SK-N-SH treated with all-trans-retinoic acid at 6 μM for 48 hours (cell line): ENCODE measurements at regions not wholly inside any gene's neighbourhood (a gene's known extent, or its start where the extent isn't known, plus 50 kb on each side); places are given as distances from the start of the nearest gene placed in this dataset.

Experiments used
- ATAC-seq: fragments of 200-7000 bp; cut with Tn5 transposase; 3 replicates; pipeline ENCODE4 v1.9.1; 2020; ENCODE audit warnings: mild to moderate bottlenecking, moderate library complexity
- ARNTL ChIP-seq: fragments of 450-650 bp; formaldehyde crosslinking; IDR thresholded peaks from 2 replicates; pipeline ENCODE4 v1.5.0; 2020; ENCODE audit warnings: low read depth, mild to moderate bottlenecking, moderate library complexity, borderline replicate concordance
- BACH2 ChIP-seq: fragments of 250-450 bp; sonication (Bioruptor Pico); IDR thresholded peaks from 2 replicates; pipeline ENCODE4 v1.9.0; 2021; ENCODE audit warnings: mild to moderate bottlenecking, borderline replicate concordance
- ESRRG ChIP-seq: fragments of 250-450 bp; sonication (Bioruptor Pico); IDR thresholded peaks from 2 replicates; pipeline ENCODE4 v1.6.1; 2021; ENCODE audit warnings: mild to moderate bottlenecking
- GLIS3 ChIP-seq: fragments of 250-450 bp; sonication (Bioruptor Pico); IDR thresholded peaks from 2 replicates; pipeline ENCODE4 v1.5.0; 2020; ENCODE audit warnings: mild to moderate bottlenecking, moderate library complexity
- ISL1 ChIP-seq: fragments of 250-450 bp; sonication (Bioruptor Pico); IDR thresholded peaks from 2 replicates; pipeline ENCODE4 v2.1.2; 2022; ENCODE audit warnings: mild to moderate bottlenecking, moderate library complexity
- OSR1 ChIP-seq: fragments of 250-450 bp; sonication (Bioruptor Pico); IDR thresholded peaks from 2 replicates; pipeline ENCODE4 v1.8.0; 2022; ENCODE audit warnings: moderate library complexity, mild to moderate bottlenecking, inconsistent platforms
- POU6F1 ChIP-seq: fragments of 250-450 bp; sonication (Bioruptor Pico); IDR thresholded peaks from 2 replicates; pipeline ENCODE4 v1.8.0; 2021; ENCODE audit warnings: low read depth, mild to moderate bottlenecking, moderate library complexity, borderline replicate concordance
- PPARA ChIP-seq: fragments of 250-450 bp; sonication (Bioruptor Pico); IDR thresholded peaks from 2 replicates; pipeline ENCODE4 v1.5.0; 2020; ENCODE audit warnings: mild to moderate bottlenecking, borderline replicate concordance
- RARB ChIP-seq: fragments of 250-450 bp; sonication (Bioruptor Pico); IDR thresholded peaks from 2 replicates; pipeline ENCODE4 v1.8.0; 2021; ENCODE audit warnings: mild to moderate bottlenecking, moderate library complexity
- SNAI2 ChIP-seq: fragments of 250-450 bp; sonication (Bioruptor Pico); IDR thresholded peaks from 2 replicates; pipeline ENCODE4 v1.5.0; 2020; ENCODE audit warnings: mild to moderate bottlenecking, moderate library complexity
- TOX ChIP-seq: fragments of 250-450 bp; sonication (Bioruptor Pico); IDR thresholded peaks from 2 replicates; pipeline ENCODE4 v1.8.0; 2021; ENCODE audit warnings: mild to moderate bottlenecking, moderate library complexity, borderline replicate concordance
- ZC3H10 ChIP-seq: fragments of 250-450 bp; sonication (Bioruptor Pico); IDR thresholded peaks from 2 replicates; pipeline ENCODE4 v1.5.1; 2021; ENCODE audit warnings: mild to moderate bottlenecking, moderate library complexity
- ZFP3 ChIP-seq: fragments of 250-450 bp; sonication (Bioruptor Pico); IDR thresholded peaks from 2 replicates; pipeline ENCODE4 v1.5.0; 2020; ENCODE audit warnings: mild to moderate bottlenecking, moderate library complexity
- ZFP30 ChIP-seq: fragments of 450-650 bp; formaldehyde crosslinking; IDR thresholded peaks from 2 replicates; pipeline ENCODE4 v1.5.0; 2022; ENCODE audit warnings: mild to moderate bottlenecking, moderate library complexity
- ZNF565 ChIP-seq: fragments of 450-650 bp; formaldehyde crosslinking; conservative IDR thresholded peaks from 2 replicates; pipeline ENCODE4 v1.5.0; 2020; ENCODE audit warnings: low read depth, mild to moderate bottlenecking, moderate library complexity
- ZNF70 ChIP-seq: fragments of 450-650 bp; formaldehyde crosslinking; IDR thresholded peaks from 2 replicates; pipeline ENCODE4 v1.5.0; 2020; ENCODE audit warnings: mild to moderate bottlenecking, moderate library complexity
- ZNF8 ChIP-seq: fragments of 450-650 bp; formaldehyde crosslinking; IDR thresholded peaks from 2 replicates; pipeline ENCODE4 v1.5.0; 2020; ENCODE audit warnings: mild to moderate bottlenecking, moderate library complexity
- TF ChIP-seq, protein P1 (sequence below): fragments of 250-450 bp; sonication (Bioruptor Pico); IDR thresholded peaks from 2 replicates; pipeline ENCODE4 v1.5.0; 2020; ENCODE audit warnings: mild to moderate bottlenecking, moderate library complexity
- TF ChIP-seq, protein P2 (sequence below): fragments of 250-450 bp; sonication (Bioruptor Pico); IDR thresholded peaks from 2 replicates; pipeline ENCODE4 v1.5.1; 2020; ENCODE audit warnings: low read depth, mild to moderate bottlenecking, moderate library complexity
- TF ChIP-seq, protein P3 (sequence below): fragments of 250-450 bp; sonication (Bioruptor Pico); IDR thresholded peaks from 2 replicates; pipeline ENCODE4 v1.5.1; 2021; ENCODE audit warnings: mild to moderate bottlenecking, moderate library complexity
- TF ChIP-seq, protein P4 (sequence below): fragments of 250-450 bp; sonication (Bioruptor Pico); IDR thresholded peaks from 2 replicates; pipeline ENCODE4 v1.8.0; 2020; ENCODE audit warnings: mild to moderate bottlenecking, moderate library complexity, borderline replicate concordance

DNA sequence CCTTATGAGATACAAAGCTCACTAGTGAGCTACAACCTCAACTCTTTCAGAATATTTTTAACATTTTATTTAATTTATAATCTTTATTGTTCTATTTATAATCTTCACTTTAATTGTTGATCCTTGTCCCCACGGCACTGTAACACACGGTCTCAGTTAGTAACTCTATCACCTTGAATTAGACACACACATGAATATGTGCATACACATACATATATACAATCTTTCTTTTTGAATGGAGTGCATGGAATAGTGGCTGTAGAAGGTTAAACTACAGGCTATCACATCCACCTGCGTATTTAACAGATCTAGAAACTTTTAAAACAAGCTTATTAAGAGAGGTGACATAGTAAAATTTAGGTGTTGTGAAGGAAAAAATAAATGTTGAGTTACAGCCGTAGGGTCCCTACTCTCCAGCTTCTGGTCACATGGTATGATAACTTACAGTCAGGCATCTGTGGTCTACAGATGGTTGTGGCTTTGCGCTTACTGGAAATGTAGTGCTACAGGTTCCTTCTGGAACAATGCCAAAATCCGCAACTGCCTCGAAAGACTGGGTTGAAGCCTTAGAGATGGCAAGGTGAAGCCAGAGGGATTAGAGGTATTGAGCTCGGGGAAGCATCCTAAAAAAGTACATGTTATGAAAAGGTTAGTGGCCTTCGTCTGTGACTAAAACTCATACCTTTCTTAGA lies 1324.1 kb upstream of the SLC39A10 start:
- TF ChIP-seq SNAI2 (CRISPR knock-in tag) (no peak), ZNF565 (CRISPR knock-in tag) (no peak), ZFP30 (CRISPR knock-in tag) (no peak), ARNTL (CRISPR knock-in tag) (no peak), ZC3H10 (CRISPR knock-in tag) (no peak), OSR1 (CRISPR knock-in tag) (no peak)
- TF ChIP-seq, protein P1, sequence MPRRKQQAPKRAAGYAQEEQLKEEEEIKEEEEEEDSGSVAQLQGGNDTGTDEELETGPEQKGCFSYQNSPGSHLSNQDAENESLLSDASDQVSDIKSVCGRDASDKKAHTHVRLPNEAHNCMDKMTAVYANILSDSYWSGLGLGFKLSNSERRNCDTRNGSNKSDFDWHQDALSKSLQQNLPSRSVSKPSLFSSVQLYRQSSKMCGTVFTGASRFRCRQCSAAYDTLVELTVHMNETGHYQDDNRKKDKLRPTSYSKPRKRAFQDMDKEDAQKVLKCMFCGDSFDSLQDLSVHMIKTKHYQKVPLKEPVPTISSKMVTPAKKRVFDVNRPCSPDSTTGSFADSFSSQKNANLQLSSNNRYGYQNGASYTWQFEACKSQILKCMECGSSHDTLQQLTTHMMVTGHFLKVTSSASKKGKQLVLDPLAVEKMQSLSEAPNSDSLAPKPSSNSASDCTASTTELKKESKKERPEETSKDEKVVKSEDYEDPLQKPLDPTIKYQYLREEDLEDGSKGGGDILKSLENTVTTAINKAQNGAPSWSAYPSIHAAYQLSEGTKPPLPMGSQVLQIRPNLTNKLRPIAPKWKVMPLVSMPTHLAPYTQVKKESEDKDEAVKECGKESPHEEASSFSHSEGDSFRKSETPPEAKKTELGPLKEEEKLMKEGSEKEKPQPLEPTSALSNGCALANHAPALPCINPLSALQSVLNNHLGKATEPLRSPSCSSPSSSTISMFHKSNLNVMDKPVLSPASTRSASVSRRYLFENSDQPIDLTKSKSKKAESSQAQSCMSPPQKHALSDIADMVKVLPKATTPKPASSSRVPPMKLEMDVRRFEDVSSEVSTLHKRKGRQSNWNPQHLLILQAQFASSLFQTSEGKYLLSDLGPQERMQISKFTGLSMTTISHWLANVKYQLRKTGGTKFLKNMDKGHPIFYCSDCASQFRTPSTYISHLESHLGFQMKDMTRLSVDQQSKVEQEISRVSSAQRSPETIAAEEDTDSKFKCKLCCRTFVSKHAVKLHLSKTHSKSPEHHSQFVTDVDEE (CRISPR knock-in tag): no peak
- TF ChIP-seq, protein P2, sequence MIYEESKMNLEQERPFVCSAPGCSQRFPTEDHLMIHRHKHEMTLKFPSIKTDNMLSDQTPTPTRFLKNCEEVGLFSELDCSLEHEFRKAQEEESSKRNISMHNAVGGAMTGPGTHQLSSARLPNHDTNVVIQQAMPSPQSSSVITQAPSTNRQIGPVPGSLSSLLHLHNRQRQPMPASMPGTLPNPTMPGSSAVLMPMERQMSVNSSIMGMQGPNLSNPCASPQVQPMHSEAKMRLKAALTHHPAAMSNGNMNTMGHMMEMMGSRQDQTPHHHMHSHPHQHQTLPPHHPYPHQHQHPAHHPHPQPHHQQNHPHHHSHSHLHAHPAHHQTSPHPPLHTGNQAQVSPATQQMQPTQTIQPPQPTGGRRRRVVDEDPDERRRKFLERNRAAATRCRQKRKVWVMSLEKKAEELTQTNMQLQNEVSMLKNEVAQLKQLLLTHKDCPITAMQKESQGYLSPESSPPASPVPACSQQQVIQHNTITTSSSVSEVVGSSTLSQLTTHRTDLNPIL (CRISPR knock-in tag): no peak
- TF ChIP-seq, protein P3, sequence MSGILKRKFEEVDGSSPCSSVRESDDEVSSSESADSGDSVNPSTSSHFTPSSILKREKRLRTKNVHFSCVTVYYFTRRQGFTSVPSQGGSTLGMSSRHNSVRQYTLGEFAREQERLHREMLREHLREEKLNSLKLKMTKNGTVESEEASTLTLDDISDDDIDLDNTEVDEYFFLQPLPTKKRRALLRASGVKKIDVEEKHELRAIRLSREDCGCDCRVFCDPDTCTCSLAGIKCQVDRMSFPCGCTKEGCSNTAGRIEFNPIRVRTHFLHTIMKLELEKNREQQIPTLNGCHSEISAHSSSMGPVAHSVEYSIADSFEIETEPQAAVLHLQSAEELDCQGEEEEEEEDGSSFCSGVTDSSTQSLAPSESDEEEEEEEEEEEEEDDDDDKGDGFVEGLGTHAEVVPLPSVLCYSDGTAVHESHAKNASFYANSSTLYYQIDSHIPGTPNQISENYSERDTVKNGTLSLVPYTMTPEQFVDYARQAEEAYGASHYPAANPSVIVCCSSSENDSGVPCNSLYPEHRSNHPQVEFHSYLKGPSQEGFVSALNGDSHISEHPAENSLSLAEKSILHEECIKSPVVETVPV (CRISPR knock-in tag): no peak
- no peak for ATAC-seq

DNA sequence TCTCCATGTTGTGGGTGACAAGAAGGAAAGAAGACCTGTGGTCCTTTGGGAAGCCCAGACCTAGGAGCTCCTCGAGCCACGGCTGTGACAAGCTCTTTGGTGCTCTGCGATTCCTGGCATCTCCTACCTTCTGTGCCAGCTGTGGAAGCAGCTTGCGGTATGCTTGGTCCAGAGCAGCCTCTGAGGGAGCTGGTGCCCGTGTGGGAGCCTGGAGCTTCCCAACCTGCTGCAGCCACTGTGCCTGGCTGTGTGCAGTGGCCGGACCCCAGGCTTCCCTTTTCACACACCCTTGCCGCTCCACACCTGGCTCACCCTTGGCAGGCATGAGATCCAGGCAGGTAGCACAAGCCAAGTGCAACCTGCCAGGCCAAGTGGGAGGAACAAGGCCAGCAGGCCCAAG lies 1328.6 kb upstream of the SLC39A10 start:
- TF ChIP-seq BACH2 (no peak), ISL1 (CRISPR knock-in tag) (no peak), RARB (CRISPR knock-in tag) (no peak), ZFP3 (CRISPR knock-in tag) (no peak), SNAI2 (CRISPR knock-in tag) (no peak), PPARA (CRISPR knock-in tag) (no peak), ESRRG (CRISPR knock-in tag) (no peak), ARNTL (CRISPR knock-in tag) (no peak), POU6F1 (CRISPR knock-in tag) (no peak), ZNF70 (CRISPR knock-in tag) (no peak), ZC3H10 (CRISPR knock-in tag) (no peak), OSR1 (CRISPR knock-in tag) (no peak), TOX (CRISPR knock-in tag) (no peak), ZNF8 (no peak), GLIS3 (CRISPR knock-in tag) (no peak), ZFP30 (CRISPR knock-in tag) (no peak)
- TF ChIP-seq, protein P4, sequence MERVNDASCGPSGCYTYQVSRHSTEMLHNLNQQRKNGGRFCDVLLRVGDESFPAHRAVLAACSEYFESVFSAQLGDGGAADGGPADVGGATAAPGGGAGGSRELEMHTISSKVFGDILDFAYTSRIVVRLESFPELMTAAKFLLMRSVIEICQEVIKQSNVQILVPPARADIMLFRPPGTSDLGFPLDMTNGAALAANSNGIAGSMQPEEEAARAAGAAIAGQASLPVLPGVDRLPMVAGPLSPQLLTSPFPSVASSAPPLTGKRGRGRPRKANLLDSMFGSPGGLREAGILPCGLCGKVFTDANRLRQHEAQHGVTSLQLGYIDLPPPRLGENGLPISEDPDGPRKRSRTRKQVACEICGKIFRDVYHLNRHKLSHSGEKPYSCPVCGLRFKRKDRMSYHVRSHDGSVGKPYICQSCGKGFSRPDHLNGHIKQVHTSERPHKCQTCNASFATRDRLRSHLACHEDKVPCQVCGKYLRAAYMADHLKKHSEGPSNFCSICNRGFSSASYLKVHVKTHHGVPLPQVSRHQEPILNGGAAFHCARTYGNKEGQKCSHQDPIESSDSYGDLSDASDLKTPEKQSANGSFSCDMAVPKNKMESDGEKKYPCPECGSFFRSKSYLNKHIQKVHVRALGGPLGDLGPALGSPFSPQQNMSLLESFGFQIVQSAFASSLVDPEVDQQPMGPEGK (CRISPR knock-in tag): no peak
- TF ChIP-seq, protein P1 (CRISPR knock-in tag): no peak
- TF ChIP-seq, protein P3 (CRISPR knock-in tag): no peak
- no peak for ATAC-seq
